ENCODE measurements at regions not wholly inside any gene's neighbourhood (a gene's known extent, or its start where the extent isn't known, plus 50 kb on each side); places are given as distances from the start of the nearest gene placed in this dataset.

GRCh38 chr2:120446236-120447126, 100.5 kb downstream of the INHBB start:
- H3K4me1 ChIP-seq (ENCODE audit: insufficient read depth, low read length, severe bottlenecking) = no peaks in the 10 kb centered on the region
- no peak overlapping the region for H3K4me2 ChIP-seq (ENCODE audit: low read length)

GRCh38 chr2:120447127-120447785, 101.3 kb downstream of the INHBB start:
- Histone ChIP-seq H3K4me1 (ENCODE audit: insufficient read depth, low read length, severe bottlenecking) (no peaks in the 10 kb centered on the region), H3K4me2 (ENCODE audit: low read length) (no peak overlapping the region), H4K20me1 (ENCODE audit: insufficient read depth, low read length) (no peaks in the 10 kb centered on the region), H3K79me2 (ENCODE audit: insufficient read depth, low read length) (no peaks in the 10 kb centered on the region), H3F3A (ENCODE audit: insufficient read depth, low read length) (no peaks in the 10 kb centered on the region), H3K27me3 (ENCODE audit: insufficient read depth, low read length) (peaks cover 5% of the 10 kb centered on the region; the same call in 1 of the 2 replicates), H3K9me2 (ENCODE audit: low read depth, low read length) (no peaks in the 10 kb centered on the region), H3K36me3 (ENCODE audit: insufficient read depth, low read length) (no peaks in the 10 kb centered on the region), H2AFZ (ENCODE audit: low read length) (no peak overlapping the region), H3K27ac (ENCODE audit: low read depth, low read length, poor library complexity, severe bottlenecking) (no peak overlapping the region), H3K9ac (ENCODE audit: low read length) (no peak overlapping the region), H3K9me3 (ENCODE audit: low read length) (no peaks in the 10 kb centered on the region), H3K4me3 (ENCODE audit: low read depth, low read length, poor library complexity, severe bottlenecking) (no peak overlapping the region)
- TF ChIP-seq CTCF (IDR thresholded peaks at IDR 0.05; ENCODE audit: low read length) (no peak), EZH2 (IDR thresholded peaks at IDR 0.05; ENCODE audit: borderline replicate concordance, low read length) (no peak)

More at GRCh38 chr2:120446236-120447126, 100.5 kb downstream of the INHBB start:
- no peaks in the 10 kb centered on the region for H4K20me1 ChIP-seq (ENCODE audit: insufficient read depth, low read length)
- H3K27ac ChIP-seq (ENCODE audit: low read depth, low read length, poor library complexity, severe bottlenecking) = no peak overlapping the region
- H3K9me3 ChIP-seq (ENCODE audit: low read length) = no peaks in the 10 kb centered on the region
- TF ChIP-seq EZH2 (IDR thresholded peaks at IDR 0.05; ENCODE audit: borderline replicate concordance, low read length) = no peak
- TF ChIP-seq CTCF (IDR thresholded peaks at IDR 0.05; ENCODE audit: low read length) = no peak
- peaks cover 5% of the 10 kb centered on the region; the same call in 1 of the 2 replicates for H3K27me3 ChIP-seq (ENCODE audit: insufficient read depth, low read length)
- no peaks in the 10 kb centered on the region for H3K9me2 ChIP-seq (ENCODE audit: low read depth, low read length)
- no peak overlapping the region for H3K9ac ChIP-seq (ENCODE audit: low read length)
- no peaks in the 10 kb centered on the region for H3F3A ChIP-seq (ENCODE audit: insufficient read depth, low read length)
- H3K4me3 ChIP-seq (ENCODE audit: low read depth, low read length, poor library complexity, severe bottlenecking) = no peak overlapping the region
- H2AFZ ChIP-seq (ENCODE audit: low read length) = no peak overlapping the region
- H3K36me3 ChIP-seq (ENCODE audit: insufficient read depth, low read length) = no peaks in the 10 kb centered on the region
- no peaks in the 10 kb centered on the region for H3K79me2 ChIP-seq (ENCODE audit: insufficient read depth, low read length)

- Histone ChIP-seq H3K9me3 (ENCODE audit: low read length) (no peaks in the 10 kb centered on the region), H3K27me3 (ENCODE audit: insufficient read depth, low read length) (peaks cover 5% of the 10 kb centered on the region; the same call in 1 of the 2 replicates), H3K9me2 (ENCODE audit: low read depth, low read length) (no peaks in the 10 kb centered on the region), H3K4me3 (ENCODE audit: low read depth, low read length, poor library complexity, severe bottlenecking) (no peak overlapping the region), H3K4me1 (ENCODE audit: insufficient read depth, low read length, severe bottlenecking) (no peaks in the 10 kb centered on the region), H4K20me1 (ENCODE audit: insufficient read depth, low read length) (no peaks in the 10 kb centered on the region), H3F3A (ENCODE audit: insufficient read depth, low read length) (no peaks in the 10 kb centered on the region), H3K79me2 (ENCODE audit: insufficient read depth, low read length) (no peaks in the 10 kb centered on the region), H3K4me2 (ENCODE audit: low read length) (no peak overlapping the region), H2AFZ (ENCODE audit: low read length) (no peak overlapping the region), H3K9ac (ENCODE audit: low read length) (no peak overlapping the region), H3K36me3 (ENCODE audit: insufficient read depth, low read length) (no peaks in the 10 kb centered on the region), H3K27ac (ENCODE audit: low read depth, low read length, poor library complexity, severe bottlenecking) (no peak overlapping the region)
- no peak for TF ChIP-seq EZH2 (IDR thresholded peaks at IDR 0.05; ENCODE audit: borderline replicate concordance, low read length)
- no peak for TF ChIP-seq CTCF (IDR thresholded peaks at IDR 0.05; ENCODE audit: low read length)
These were observed 102.5 kb downstream of the INHBB start for GRCh38 chr2:120448436-120448835.

Data from OCI-LY1 (cell line).